ENCODE measurements at regions not wholly inside any gene's neighbourhood (a gene's known extent, or its start where the extent isn't known, plus 50 kb on each side); places are given as distances from the start of the nearest gene placed in this dataset.

GRCh38 chr3:76561494-76562236 is 478.2 kb upstream of the ROBO2 start:
- Histone ChIP-seq H3K4me2 (replicated peaks; ENCODE audit: extremely low read depth, low read length, poor library complexity, severe bottlenecking) (no peak overlapping the region), H3K27me3 (ENCODE audit: control insufficient read depth in 2 of 2, insufficient read depth in 2 of 2, low read length in 2 of 2) (no peaks in the 10 kb centered on the region), H3K4me3 (replicated peaks in 1 of 3; ENCODE audit: low read depth in 2 of 3, low read length in 3 of 3) (no peak overlapping the region), H3K4me1 (ENCODE audit: control insufficient read depth in 1 of 2, insufficient read depth in 2 of 2, low read length in 2 of 2) (no peaks in the 10 kb centered on the region), H3K79me2 (ENCODE audit: insufficient read depth, low read length) (no peaks in the 10 kb centered on the region), H3K9ac (ENCODE audit: insufficient read depth, low read length, poor library complexity, severe bottlenecking) (no peak overlapping the region), H2AFZ (ENCODE audit: insufficient read depth, low read depth, low read length, poor library complexity, severe bottlenecking) (no peak overlapping the region), H4K20me1 (ENCODE audit: insufficient read depth, low read length) (no peaks in the 10 kb centered on the region), H3K36me3 (replicated peaks in 1 of 2; ENCODE audit: control insufficient read depth in 1 of 2, insufficient read depth in 2 of 2, low read length in 2 of 2) (no peaks in the 10 kb centered on the region), H3K27ac (ENCODE audit: low read depth in 1 of 2, low read length in 2 of 2) (no peak overlapping the region), H3K9me3 (replicated peaks in 1 of 2; ENCODE audit: control insufficient read depth in 1 of 2, insufficient read depth in 1 of 2, low read length in 2 of 2) (no peaks in the 10 kb centered on the region)
- TF ChIP-seq CTCF (IDR thresholded peaks at IDR 0.05), result no peak
- Mint-ChIP-seq H3K4me1 (no peaks in the 10 kb centered on the region), H3K4me3 (no peak overlapping the region), H3K27ac (no peak overlapping the region), H3K27me3 (ENCODE audit: low read depth in 3 of 3) (no peaks in the 10 kb centered on the region), H3K36me3 (no peaks in the 10 kb centered on the region), H3K9me3 (no peaks in the 10 kb centered on the region)
- intact Hi-C loops (cut with micrococcal nuclease), result no loop called here
- DNase-seq, result no peak
- 0% methylated on average over 2 of the region's 2 CpGs for WGBS (ENCODE audit: insufficient coverage)

GRCh38 chr3:76565496-76566210 is 474.2 kb upstream of the ROBO2 start:
- H3K4me2 ChIP-seq (replicated peaks; ENCODE audit: extremely low read depth, low read length, poor library complexity, severe bottlenecking), result no peak overlapping the region
- no peak for DNase-seq
- H3K4me1 ChIP-seq (ENCODE audit: control insufficient read depth in 1 of 2, insufficient read depth in 2 of 2, low read length in 2 of 2), result no peaks in the 10 kb centered on the region
- no peak overlapping the region for H2AFZ ChIP-seq (ENCODE audit: insufficient read depth, low read depth, low read length, poor library complexity, severe bottlenecking)
- no peak overlapping the region for H3K9ac ChIP-seq (ENCODE audit: insufficient read depth, low read length, poor library complexity, severe bottlenecking)
- intact Hi-C loops (cut with micrococcal nuclease), result no loop called here
- no peaks in the 10 kb centered on the region for H3K36me3 ChIP-seq (replicated peaks in 1 of 2; ENCODE audit: control insufficient read depth in 1 of 2, insufficient read depth in 2 of 2, low read length in 2 of 2)
- 85% methylated on average over 2 of the region's 5 CpGs for WGBS (ENCODE audit: insufficient coverage)
- no peak overlapping the region for H3K4me3 ChIP-seq (replicated peaks in 1 of 3; ENCODE audit: low read depth in 2 of 3, low read length in 3 of 3)
- no peaks in the 10 kb centered on the region for H4K20me1 ChIP-seq (ENCODE audit: insufficient read depth, low read length)
- TF ChIP-seq CTCF (IDR thresholded peaks at IDR 0.05), result no peak
- no peaks in the 10 kb centered on the region for H3K27me3 ChIP-seq (ENCODE audit: control insufficient read depth in 2 of 2, insufficient read depth in 2 of 2, low read length in 2 of 2)
- Mint-ChIP-seq H3K27ac (no peak overlapping the region), H3K4me3 (no peak overlapping the region), H3K27me3 (ENCODE audit: low read depth in 3 of 3) (peaks cover 0 to 2% (median 0%) of the 10 kb centered on the region in 3 donors), H3K36me3 (no peaks in the 10 kb centered on the region), H3K4me1 (no peaks in the 10 kb centered on the region), H3K9me3 (no peaks in the 10 kb centered on the region)
- no peak overlapping the region for H3K27ac ChIP-seq (ENCODE audit: low read depth in 1 of 2, low read length in 2 of 2)
- H3K9me3 ChIP-seq (replicated peaks in 1 of 2; ENCODE audit: control insufficient read depth in 1 of 2, insufficient read depth in 1 of 2, low read length in 2 of 2), result no peaks in the 10 kb centered on the region
- no peaks in the 10 kb centered on the region for H3K79me2 ChIP-seq (ENCODE audit: insufficient read depth, low read length)
